Thoracic aorta (tissue), 2 donors: ENCODE measurements at regions not wholly inside any gene's neighbourhood (a gene's known extent, or its start where the extent isn't known, plus 50 kb on each side); places are given as distances from the start of the nearest gene placed in this dataset.

Source experiments
- ATAC-seq: fragments of 150-250 bp; one replicate; pipeline ENCODE4 v1.8.0; 2017; ENCODE audit warnings: low read depth; ENCODE audit not compliant: insufficient number of reproducible peaks, low FRiP score
- DNase-seq: peaks from one replicate; pipeline ENCODE4 v3.0.0-alpha.2; 2020; ENCODE audit warnings: low spot score
- H3K27ac ChIP-seq, 2 donors: fragments of 200-600 bp; sonication (generic); 1 replicate in 1 of 2; 2 replicates in 1 of 2; pipeline ENCODE4 v1.5.1; 2016; ENCODE audit warnings: mild to moderate bottlenecking in 2 of 2, moderate library complexity in 2 of 2
- H3K27me3 ChIP-seq: fragments of 200-600 bp; sonication (generic); replicated peaks from 2 replicates; pipeline ENCODE4 v1.6.0; 2016; ENCODE audit warnings: mild to moderate bottlenecking; ENCODE audit not compliant: insufficient read depth
- H3K36me3 ChIP-seq: fragments of 200-600 bp; sonication (generic); one replicate; pipeline ENCODE4 v1.5.1; 2016
- H3K4me1 ChIP-seq, 2 donors: fragments of 200-600 bp; sonication (generic); 1 replicate in 1 of 2; 2 replicates in 1 of 2; pipeline versions ENCODE4 v1.5.1 to v1.6.0; 2016; ENCODE audit warnings: low read depth in 2 of 2, mild to moderate bottlenecking in 1 of 2; ENCODE audit not compliant: control insufficient read depth in 1 of 2
- H3K4me3 ChIP-seq: fragments of 200-600 bp; sonication (generic); 2 replicates; pipeline ENCODE4 v1.5.1; 2016; ENCODE audit warnings: mild to moderate bottlenecking
- H3K9me3 ChIP-seq: fragments of 200-600 bp; sonication (generic); 2 replicates; pipeline ENCODE4 v1.5.1; 2016
- CTCF ChIP-seq: fragments of 200-600 bp; sonication (generic); IDR thresholded peaks from one replicate; pipeline ENCODE4 v1.5.1; 2019; ENCODE audit warnings: antibody characterized with exemption

GRCh38 chr15:61511756-61512155, 282.7 kb upstream of the RORA start:
- ATAC-seq = no peak
- H3K9me3 ChIP-seq = no peaks in the 10 kb centered on the region
- H3K4me1 ChIP-seq = no peaks in the 10 kb centered on the region
- no peak for TF ChIP-seq CTCF
- H3K27me3 ChIP-seq = no peaks in the 10 kb centered on the region
- no peaks in the 10 kb centered on the region for H3K36me3 ChIP-seq
- H3K27ac ChIP-seq = no peak overlapping the region
- no peak for DNase-seq
- H3K4me3 ChIP-seq = no peak overlapping the region

GRCh38 chr15:61511089-61511488, 282.0 kb upstream of the RORA start:
- no peak for DNase-seq
- H3K4me1 ChIP-seq = no peaks in the 10 kb centered on the region
- H3K36me3 ChIP-seq = no peaks in the 10 kb centered on the region
- H3K9me3 ChIP-seq = no peaks in the 10 kb centered on the region
- no peak overlapping the region for H3K4me3 ChIP-seq
- H3K27me3 ChIP-seq = no peaks in the 10 kb centered on the region
- no peak overlapping the region for H3K27ac ChIP-seq
- no peak for TF ChIP-seq CTCF
- no peak for ATAC-seq

- no peak for DNase-seq
- ATAC-seq = no peak
- Histone ChIP-seq H3K4me1 (no peaks in the 10 kb centered on the region), H3K27me3 (no peaks in the 10 kb centered on the region), H3K4me3 (no peak overlapping the region), H3K36me3 (no peaks in the 10 kb centered on the region), H3K27ac (no peak overlapping the region), H3K9me3 (no peaks in the 10 kb centered on the region)
- TF ChIP-seq CTCF = no peak
These were observed 280.3 kb upstream of the RORA start for GRCh38 chr15:61509327-61509840.

GRCh38 chr15:61503383-61503969, 274.4 kb upstream of the RORA start:
- DNase-seq (no peak), ATAC-seq (no peak)
- Histone ChIP-seq H3K27ac (no peak overlapping the region), H3K36me3 (no peaks in the 10 kb centered on the region), H3K4me1 (peaks cover 0 to 8% of the 10 kb centered on the region in 2 donors), H3K27me3 (no peaks in the 10 kb centered on the region), H3K9me3 (no peaks in the 10 kb centered on the region), H3K4me3 (no peak overlapping the region)
- TF ChIP-seq CTCF = no peak

- peaks cover 0 to 8% of the 10 kb centered on the region in 2 donors for H3K4me1 ChIP-seq
- H3K27ac ChIP-seq = no peak overlapping the region
- no peaks in the 10 kb centered on the region for H3K27me3 ChIP-seq
- H3K4me3 ChIP-seq = no peak overlapping the region
- DNase-seq (no peak), ATAC-seq (no peak)
- no peaks in the 10 kb centered on the region for H3K36me3 ChIP-seq
- TF ChIP-seq CTCF = no peak
- no peaks in the 10 kb centered on the region for H3K9me3 ChIP-seq
These were observed 272.8 kb upstream of the RORA start for GRCh38 chr15:61501815-61502389.
